Right cardiac atrium (tissue), 5 donors: ENCODE measurements at regions not wholly inside any gene's neighbourhood (a gene's known extent, or its start where the extent isn't known, plus 50 kb on each side); places are given as distances from the start of the nearest gene placed in this dataset.
A peak's percentile ranks its signal among the peaks of the same experiment; 100 is the strongest.

Experiments
- ATAC-seq, 2 donors: fragments of 200-7000 bp; cut with Tn5 transposase; one replicate each; pipeline versions ENCODE4 v1.8.0 to v1.9.1; 2020; ENCODE audit warnings: moderate library complexity in 2 of 2, mild to moderate bottlenecking in 1 of 2
- DNase-seq, 3 donors: peaks; one replicate each; pipeline ENCODE4 v3.0.0-alpha.2; 2020
- H3K27ac ChIP-seq: one replicate; pipeline ENCODE4 v1.5.1; 2013; ENCODE audit warnings: mild to moderate bottlenecking, low read length, control low read depth, moderate library complexity
- H3K27me3 ChIP-seq: one replicate; pipeline ENCODE4 v1.6.1; 2013; ENCODE audit not compliant: control insufficient read depth, insufficient read depth
- H3K4me1 ChIP-seq: one replicate; pipeline ENCODE4 v1.6.1; 2013; ENCODE audit warnings: low read length; ENCODE audit not compliant: control insufficient read depth, insufficient read depth
- H3K4me3 ChIP-seq: one replicate; pipeline ENCODE4 v1.5.1; 2013; ENCODE audit warnings: low read length, control low read depth
- H3K9me3 ChIP-seq: one replicate; pipeline ENCODE4 v1.6.1; 2013; ENCODE audit warnings: low read length; ENCODE audit not compliant: control insufficient read depth
- WGBS: extraction: QIAGEN DNeasy Blood & Tissue Kit; methylation state at CpG from one replicate; pipeline ENCODE4 v1.1.7; 2013; 5-methylcytosine and 5-hydroxymethylcytosine counted together
- intact Hi-C, 4 donors: fragments of 100-400 bp; cut with DNase I; formaldehyde crosslinking; loops; one replicate each; pipeline versions ENCODE4 v1.11.0 to v1.14.0; 2022 to 2023
- donor health status: healthy with polysubstance abuse.
- donor health status: DM: no; HTN: yes; CAD: no.
- donor health status: DM: no; HTN: no; CAD: no.
- donor health status: DM: no; HTN: yes; CAD: no; lungs with severe emphysema.
- donor health status: DM: yes; HTN: yes; CAD: no.

DNA sequence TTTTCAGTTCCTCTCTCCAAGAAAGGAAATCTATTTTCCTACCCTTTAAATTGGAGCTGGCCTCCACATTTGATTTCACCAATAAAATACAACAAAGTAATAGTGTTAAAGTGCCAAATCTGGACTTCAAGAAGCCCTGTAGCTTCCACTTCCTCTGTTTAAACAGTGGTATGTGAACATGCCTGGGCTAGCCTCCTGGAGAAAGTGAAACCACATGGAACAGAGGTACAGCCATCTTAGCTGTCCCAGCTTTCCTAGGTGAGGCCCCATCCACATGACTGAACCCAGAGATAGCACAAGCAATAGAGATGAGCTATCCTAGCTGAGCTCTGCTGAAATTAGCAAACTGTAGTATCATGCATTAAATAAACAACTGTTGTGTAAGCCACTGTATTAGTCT, 131.8 kb upstream of the VCX start:
- DNase-seq, result no peak
- no peak for ATAC-seq
- no peaks in the 10 kb centered on the region for H3K9me3 ChIP-seq
- intact Hi-C loops, result no loop called here
- no peaks in the 10 kb centered on the region for H3K4me1 ChIP-seq
- H3K27me3 ChIP-seq, result no peaks in the 10 kb centered on the region
- no peak overlapping the region for H3K27ac ChIP-seq
- no peak overlapping the region for H3K4me3 ChIP-seq

DNA sequence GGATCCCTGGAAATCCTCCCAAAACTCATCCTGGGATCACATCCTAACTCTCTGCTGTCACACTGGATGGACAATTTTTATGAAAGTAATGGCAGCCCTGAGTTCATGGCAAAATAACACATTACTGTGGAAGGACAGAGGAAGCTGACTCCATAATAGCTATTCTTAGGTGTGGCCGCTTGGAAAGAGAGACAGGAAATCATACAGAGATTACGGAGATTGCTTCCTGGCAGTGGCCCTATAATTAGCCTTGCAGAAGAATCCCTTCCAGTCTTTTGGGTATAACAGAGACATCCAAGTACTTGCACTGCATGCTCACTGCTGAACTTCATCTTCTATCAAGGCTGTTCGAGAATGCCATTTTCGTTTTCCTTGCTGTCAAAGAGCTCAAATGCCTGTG, 133.1 kb upstream of the VCX start:
- Histone ChIP-seq H3K27me3 (no peaks in the 10 kb centered on the region), H3K4me1 (no peaks in the 10 kb centered on the region), H3K27ac (no peak overlapping the region), H3K4me3 (no peak overlapping the region), H3K9me3 (no peaks in the 10 kb centered on the region)
- DNase-seq, result no peak
- WGBS, result 28% methylated on average over 4 of the region's 4 CpGs
- intact Hi-C loops, result no loop called here
- ATAC-seq, result peak in 1 of 2 donors; percentile 76

DNA sequence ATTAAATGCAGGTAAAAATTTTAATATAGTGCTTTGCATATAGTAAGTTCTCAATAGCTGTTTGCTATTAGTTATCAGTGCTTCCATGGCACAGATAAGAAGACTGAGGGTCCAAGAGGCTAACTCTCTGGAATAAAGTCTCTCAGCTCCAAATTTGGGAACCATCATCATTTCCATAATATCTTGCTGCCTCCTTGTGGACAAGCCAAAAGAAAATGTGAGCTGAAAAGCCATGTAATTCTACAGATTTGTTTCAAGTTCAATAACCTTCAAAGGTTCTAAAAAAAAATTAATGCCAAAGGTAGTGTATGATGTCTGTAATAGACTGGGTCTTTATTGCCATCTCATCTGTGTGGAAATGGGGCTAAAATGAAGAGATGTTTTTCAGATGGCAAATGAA, 136.9 kb upstream of the VCX start:
- H3K27me3 ChIP-seq, result no peaks in the 10 kb centered on the region
- no peak overlapping the region for H3K27ac ChIP-seq
- no peaks in the 10 kb centered on the region for H3K9me3 ChIP-seq
- no peaks in the 10 kb centered on the region for H3K4me1 ChIP-seq
- ATAC-seq (no peak), DNase-seq (no peak)
- intact Hi-C loops, result no loop called here
- no peak overlapping the region for H3K4me3 ChIP-seq

DNA sequence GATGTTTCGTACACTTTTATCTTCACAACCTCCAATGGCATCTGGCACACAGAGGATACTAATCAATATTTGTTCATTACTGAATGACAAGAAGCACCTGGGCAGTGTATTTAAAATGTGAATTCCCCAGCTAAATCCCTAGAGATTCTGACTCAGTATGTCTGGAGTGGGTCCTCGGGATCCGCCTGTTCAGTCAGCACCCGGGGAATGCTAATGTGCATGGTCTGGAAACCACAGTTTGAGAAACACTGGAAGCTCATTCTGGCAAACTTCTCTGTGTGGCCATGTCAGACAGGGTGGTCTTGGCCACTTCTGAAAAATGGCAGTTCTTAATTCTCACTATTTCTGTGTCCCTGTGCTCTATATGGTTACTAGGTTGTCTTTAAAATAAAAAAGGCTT, 138.8 kb upstream of the VCX start:
- Histone ChIP-seq H3K9me3 (no peaks in the 10 kb centered on the region), H3K4me3 (no peak overlapping the region), H3K27me3 (no peaks in the 10 kb centered on the region), H3K27ac (no peak overlapping the region), H3K4me1 (no peaks in the 10 kb centered on the region)
- intact Hi-C loops, result no loop called here
- no peak for ATAC-seq
- DNase-seq, result no peak
- WGBS, result 84% methylated on average over 4 of the region's 4 CpGs

DNA sequence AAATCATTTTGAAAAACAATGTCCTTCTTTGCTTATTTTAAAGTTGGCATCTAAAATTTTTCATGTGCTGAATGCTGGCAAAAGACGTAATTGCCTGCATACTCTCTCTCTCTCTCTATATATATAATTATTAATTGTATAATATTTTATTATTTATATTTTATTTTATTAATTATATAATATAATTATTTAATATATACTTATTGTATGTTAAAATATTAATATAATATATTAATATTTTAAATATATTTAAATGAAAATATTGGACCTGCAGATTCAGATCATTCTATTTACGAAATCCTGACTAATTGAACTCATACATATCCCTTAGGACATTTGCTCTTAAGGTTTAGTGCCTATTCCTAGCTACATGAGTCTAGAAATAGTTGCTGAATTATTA, 144.7 kb upstream of the VCX start:
- Histone ChIP-seq H3K4me1 (no peaks in the 10 kb centered on the region), H3K27ac (no peak overlapping the region), H3K4me3 (no peak overlapping the region), H3K9me3 (no peaks in the 10 kb centered on the region), H3K27me3 (no peaks in the 10 kb centered on the region)
- WGBS, result 49% methylated on average over 2 of the region's 2 CpGs
- ATAC-seq (no peak), DNase-seq (no peak)
- intact Hi-C loops, result no loop called here

DNA sequence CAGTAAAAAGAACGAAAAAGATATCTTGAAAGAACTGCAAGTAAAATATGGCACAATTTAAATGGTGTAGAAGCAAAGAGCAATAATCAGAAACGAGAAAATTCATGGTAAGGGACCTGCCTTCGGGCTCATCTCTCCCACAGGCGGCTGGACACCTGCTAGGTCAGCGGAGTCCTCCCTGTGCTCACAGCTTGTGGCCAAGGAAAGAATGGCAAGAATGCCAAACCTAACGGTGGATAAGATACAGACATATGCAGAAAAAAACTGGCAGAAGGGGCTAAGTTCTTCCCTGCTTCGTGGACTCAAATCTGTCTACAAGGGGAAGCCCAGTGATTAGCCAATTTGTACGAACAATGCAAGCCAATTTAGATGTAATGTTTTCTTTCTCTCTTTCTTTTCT, 152.1 kb upstream of the VCX start:
- Histone ChIP-seq H3K27me3 (no peaks in the 10 kb centered on the region), H3K4me3 (no peak overlapping the region), H3K4me1 (no peaks in the 10 kb centered on the region), H3K9me3 (no peaks in the 10 kb centered on the region), H3K27ac (no peak overlapping the region)
- intact Hi-C loops, result no loop called here
- DNase-seq, result no peak
- 27% methylated on average over 8 of the region's 8 CpGs for WGBS
- no peak for ATAC-seq

DNA sequence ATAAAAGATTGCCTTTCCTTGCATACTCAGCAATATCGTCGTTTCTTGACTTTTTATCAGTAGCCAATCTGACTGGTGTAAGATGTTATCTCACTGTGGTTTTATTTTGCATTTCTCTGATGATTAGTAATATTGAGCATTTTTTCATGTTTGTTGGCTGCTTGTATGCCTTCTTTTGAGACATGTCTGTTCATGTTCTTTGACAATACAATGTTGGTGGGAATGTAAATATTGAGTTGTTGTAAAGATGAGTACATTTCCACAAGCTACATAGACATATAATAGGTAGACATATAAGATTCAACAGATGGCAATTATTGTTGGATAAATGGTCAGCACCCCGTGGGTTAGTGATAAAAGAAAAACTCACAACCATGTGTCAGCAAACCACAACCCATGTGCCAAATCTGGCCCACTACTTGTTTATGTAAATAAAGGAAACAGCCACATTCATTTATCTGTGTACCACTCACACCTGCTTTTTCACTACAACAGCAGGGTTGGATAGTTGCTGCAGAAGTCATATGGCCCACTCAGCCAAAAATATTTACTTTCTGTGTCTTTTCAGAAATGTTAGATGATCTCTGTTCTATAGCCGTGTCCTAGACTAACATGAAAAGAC, 153.1 kb upstream of the VCX start:
- DNase-seq (no peak), ATAC-seq (no peak)
- intact Hi-C loops, result no loop called here
- no peak overlapping the region for H3K4me3 ChIP-seq
- no peaks in the 10 kb centered on the region for H3K27me3 ChIP-seq
- no peaks in the 10 kb centered on the region for H3K9me3 ChIP-seq
- no peak overlapping the region for H3K27ac ChIP-seq
- H3K4me1 ChIP-seq, result no peaks in the 10 kb centered on the region
- WGBS, result 77% methylated on average over 4 of the region's 4 CpGs

DNA sequence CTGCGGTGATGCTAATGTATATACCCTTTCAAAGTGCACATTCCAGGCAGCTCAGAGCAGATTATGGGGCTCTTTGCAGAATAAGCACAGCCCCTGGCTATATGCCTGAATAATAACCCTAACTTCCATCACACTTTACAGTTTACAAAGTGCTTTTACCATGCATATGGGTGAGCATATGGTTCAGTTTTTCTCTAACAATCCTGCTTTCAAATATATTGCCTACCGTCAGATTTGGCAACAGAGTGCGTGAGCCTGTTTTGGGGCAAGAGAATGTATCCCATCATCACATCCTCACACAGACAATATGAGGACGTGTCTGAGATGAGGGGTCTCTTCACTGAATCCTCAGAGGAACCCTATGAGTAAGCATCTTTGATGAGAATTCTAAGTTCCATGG, 162.8 kb upstream of the VCX start:
- WGBS, result 80% methylated on average over 4 of the region's 4 CpGs
- intact Hi-C loops, result no loop called here
- DNase-seq, result no peak
- Histone ChIP-seq H3K27me3 (no peaks in the 10 kb centered on the region), H3K27ac (no peak overlapping the region), H3K4me1 (no peaks in the 10 kb centered on the region), H3K9me3 (no peaks in the 10 kb centered on the region), H3K4me3 (no peak overlapping the region)
- no peak for ATAC-seq

DNA sequence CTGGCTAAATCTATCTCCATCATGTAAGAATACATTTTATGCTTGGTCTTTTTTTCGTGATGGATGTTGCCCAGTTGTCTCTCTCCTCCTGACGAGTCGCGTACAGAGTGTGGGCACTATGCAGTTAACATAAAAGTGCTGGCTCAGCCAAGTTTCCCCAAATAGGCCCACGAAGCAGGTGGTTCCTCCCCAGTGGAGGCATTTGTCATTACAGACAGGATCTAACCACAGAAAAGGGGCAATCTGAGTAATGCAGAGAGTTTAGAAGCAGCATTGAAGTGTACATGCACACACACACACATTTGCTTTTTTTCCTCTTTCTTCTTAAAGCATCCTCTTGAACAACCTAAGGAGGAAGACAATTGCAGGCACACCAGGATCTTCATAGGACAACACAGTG, 188.7 kb upstream of the VCX start:
- Histone ChIP-seq H3K4me3 (no peak overlapping the region), H3K27me3 (no peaks in the 10 kb centered on the region), H3K4me1 (no peaks in the 10 kb centered on the region), H3K27ac (no peak overlapping the region), H3K9me3 (no peaks in the 10 kb centered on the region)
- 74% methylated on average over 5 of the region's 5 CpGs for WGBS
- ATAC-seq, result no peak
- intact Hi-C loops, result no loop called here
- no peak for DNase-seq

DNA sequence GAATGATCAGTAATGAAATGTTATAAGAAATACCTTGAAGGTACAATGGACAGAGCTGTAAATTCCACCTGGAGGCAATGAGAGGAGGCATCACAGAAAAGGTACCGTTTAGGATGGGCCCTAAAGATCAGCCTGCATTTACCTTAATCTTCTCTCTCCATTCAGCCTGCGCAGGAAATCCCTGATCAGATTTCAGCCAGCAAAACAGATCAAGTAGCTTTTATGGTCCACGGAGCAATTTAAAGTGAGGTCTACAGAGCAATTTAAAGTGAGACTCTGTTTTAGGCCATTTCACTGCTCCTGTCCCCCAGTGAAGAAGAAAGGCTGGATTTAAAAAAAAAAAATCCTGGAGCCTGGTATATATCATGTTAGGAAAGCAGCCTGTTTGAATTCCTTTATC, 195.1 kb upstream of the VCX start:
- no peak overlapping the region for H3K27ac ChIP-seq
- intact Hi-C loops, result no loop called here
- DNase-seq (no peak), ATAC-seq (no peak)
- no peak overlapping the region for H3K4me3 ChIP-seq
- H3K4me1 ChIP-seq, result no peaks in the 10 kb centered on the region
- 39% methylated on average over 3 of the region's 3 CpGs for WGBS
- H3K27me3 ChIP-seq, result no peaks in the 10 kb centered on the region
- H3K9me3 ChIP-seq, result no peaks in the 10 kb centered on the region

DNA sequence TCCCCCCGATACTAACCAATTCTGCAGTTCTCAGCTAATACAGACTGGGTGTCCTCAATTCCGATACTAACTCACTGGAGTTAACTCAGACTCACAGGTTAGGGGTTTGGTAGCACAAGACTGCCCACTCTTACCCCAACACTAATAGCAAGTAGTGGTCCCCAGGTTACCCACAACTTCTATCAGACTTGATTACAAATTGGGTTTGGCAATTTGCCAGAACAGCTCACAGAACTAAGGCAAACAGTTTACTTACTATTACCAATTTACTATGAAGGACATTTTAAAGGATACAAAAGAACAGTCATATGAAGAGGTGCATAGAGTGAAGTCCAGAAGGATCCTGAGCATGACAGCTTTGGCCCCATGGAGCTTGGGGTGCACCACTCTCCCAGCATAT, 201.8 kb upstream of the VCX start:
- ATAC-seq, result no peak
- DNase-seq, result no peak
- H3K4me1 ChIP-seq, result no peaks in the 10 kb centered on the region
- no peaks in the 10 kb centered on the region for H3K9me3 ChIP-seq
- no peaks in the 10 kb centered on the region for H3K27me3 ChIP-seq
- H3K27ac ChIP-seq, result no peak overlapping the region
- intact Hi-C loops, result no loop called here
- no peak overlapping the region for H3K4me3 ChIP-seq
- 93% methylated on average over 2 of the region's 2 CpGs for WGBS

DNA sequence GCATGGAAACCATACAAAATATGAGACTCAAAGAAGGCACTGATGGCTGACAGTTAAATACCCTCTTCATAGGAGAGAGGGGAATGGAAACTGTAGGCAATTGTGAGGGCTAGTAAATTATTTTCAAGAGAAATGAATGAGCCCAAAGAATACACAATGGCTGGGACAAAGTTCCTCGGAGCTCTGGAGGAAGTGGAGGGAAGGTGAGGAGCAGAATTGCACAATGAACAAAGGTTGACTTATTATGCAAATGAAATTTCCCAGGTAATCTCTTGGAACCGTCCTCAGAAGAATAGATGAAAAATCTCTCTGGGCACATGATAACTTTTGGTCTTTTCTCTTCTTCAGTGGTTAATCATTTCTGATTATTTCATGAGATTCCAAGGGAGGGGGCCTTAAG, 202.6 kb upstream of the VCX start:
- H3K27ac ChIP-seq, result no peak overlapping the region
- no peaks in the 10 kb centered on the region for H3K9me3 ChIP-seq
- H3K27me3 ChIP-seq, result no peaks in the 10 kb centered on the region
- H3K4me1 ChIP-seq, result no peaks in the 10 kb centered on the region
- no peak for DNase-seq
- no peak for ATAC-seq
- no peak overlapping the region for H3K4me3 ChIP-seq
- 70% methylated on average over 2 of the region's 2 CpGs for WGBS
- intact Hi-C loops, result no loop called here
